Eye (tissue), 1 donor: ENCODE measurements at regions not wholly inside any gene's neighbourhood (a gene's known extent, or its start where the extent isn't known, plus 50 kb on each side); places are given as distances from the start of the nearest gene placed in this dataset.
A peak's percentile ranks its signal among the peaks of the same experiment; 100 is the strongest.
"Not testable (repeated sequence)": the region's sequence is repeated elsewhere in the genome, so short reads cannot be mapped to it uniquely, and the experiment has no call there.

Experiments used
- DNase-seq: peaks from one replicate; pipeline ENCODE4 v3.0.0-alpha.2; 2015

DNA sequence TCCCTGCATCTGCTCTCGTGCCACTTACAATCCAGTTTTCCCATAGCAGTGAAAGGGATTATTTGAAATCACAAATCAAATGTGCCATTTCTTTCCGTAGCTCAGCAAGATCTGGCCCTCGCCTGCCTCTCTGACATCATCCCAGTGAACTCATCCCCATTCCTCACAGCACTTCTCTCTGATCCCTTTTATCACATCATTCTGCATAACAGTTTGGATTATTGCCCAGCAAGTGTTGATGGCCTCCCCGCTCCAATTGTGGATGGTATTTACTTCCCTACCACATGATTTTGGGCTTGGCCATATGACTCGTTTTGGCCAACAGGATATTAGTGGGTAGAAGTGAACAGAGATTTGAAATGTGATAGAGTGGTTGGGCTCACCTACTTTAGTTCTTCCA, 185.0 kb downstream of the NPIPA7 start:
- not testable (repeated sequence) for DNase-seq

DNA sequence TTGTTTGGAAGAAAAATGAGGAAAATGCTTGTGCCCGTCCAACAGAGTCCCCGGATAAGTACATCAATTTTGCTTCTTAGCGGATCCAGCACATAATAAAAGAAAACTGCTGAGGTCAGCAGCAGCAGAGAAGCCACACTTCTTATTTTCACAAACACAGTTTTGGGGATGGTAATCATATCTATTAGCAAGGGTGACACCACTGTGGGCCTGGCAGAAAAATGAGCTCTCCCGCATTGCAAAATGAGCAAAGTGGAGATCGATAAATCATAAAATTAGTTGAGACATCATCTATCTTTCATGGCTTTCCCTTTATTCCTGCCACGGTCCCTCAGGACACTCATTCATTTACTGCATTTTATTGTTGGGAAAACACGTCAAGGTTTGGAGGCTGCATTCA, 186.4 kb downstream of the NPIPA7 start:
- DNase-seq, result not testable (repeated sequence)

DNA sequence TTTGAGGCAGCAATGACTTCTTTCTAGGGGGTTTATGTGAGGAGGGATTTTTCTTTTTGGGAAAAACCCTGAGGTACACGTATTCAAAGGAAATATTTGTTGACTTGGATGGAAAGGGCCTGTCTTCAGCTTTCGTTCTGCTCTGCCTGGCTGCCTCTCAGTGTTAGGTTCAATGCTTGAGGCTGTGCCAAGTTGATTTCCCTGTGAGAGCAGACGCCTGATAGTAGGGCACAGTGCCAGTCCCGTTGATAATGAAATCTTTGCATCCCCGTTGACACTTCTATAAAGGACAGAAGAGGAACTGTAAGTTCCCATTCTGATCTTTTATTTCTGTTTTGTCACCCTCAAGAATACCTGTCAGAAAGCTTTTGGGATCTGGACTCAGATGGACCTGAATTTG, 191.1 kb downstream of the NPIPA7 start:
- not testable (repeated sequence) for DNase-seq

DNA sequence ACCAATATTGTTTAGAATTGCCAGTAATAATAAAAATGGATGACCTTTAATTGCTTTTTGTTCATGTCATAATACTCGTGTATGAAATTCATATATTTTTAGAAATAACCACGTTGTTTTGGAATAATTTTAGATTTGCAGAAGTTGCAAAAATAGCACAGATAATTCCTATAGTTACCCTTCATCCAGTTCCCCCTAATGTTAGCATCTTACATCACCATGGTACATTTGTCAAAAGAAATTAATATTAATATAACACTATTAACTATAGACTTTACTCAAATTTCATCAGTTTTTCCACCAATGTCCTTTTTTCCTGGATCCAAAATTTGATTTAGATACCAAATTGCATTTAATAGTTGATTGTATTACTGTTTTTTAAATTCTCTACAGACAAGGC, 191.9 kb downstream of the NPIPA7 start:
- DNase-seq, result not testable (repeated sequence)

DNA sequence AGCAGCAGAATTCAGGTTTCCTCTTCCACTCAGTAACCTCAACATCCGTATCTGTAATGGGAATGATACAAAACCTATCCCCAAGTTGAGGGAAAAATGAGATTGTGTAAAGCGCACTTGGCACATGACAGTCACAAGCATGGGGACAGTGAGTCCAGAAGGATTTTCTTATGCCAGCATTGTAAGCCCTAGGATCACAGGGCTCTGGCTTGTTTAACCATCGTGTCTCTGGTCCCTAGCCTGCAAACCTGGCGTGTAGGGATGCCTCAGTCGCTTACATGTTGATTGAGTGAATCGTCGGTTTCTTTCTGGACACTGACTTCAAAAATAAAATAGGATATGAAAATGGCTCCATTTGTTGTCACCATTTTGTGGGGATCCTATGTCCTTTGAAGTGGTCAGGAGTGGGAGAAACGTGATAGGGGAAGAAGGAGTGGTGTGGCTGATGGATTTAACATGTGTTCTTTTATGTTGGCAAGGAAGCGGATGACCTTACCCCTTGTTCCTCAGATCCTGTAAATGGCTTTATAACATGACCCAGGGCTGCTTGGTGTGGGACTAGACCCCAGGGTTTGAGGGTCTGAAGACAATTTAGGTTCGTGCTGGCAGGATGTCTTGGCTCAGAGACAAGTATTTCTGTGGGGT, 193.3 kb downstream of the NPIPA7 start:
- not testable (repeated sequence) for DNase-seq

DNA sequence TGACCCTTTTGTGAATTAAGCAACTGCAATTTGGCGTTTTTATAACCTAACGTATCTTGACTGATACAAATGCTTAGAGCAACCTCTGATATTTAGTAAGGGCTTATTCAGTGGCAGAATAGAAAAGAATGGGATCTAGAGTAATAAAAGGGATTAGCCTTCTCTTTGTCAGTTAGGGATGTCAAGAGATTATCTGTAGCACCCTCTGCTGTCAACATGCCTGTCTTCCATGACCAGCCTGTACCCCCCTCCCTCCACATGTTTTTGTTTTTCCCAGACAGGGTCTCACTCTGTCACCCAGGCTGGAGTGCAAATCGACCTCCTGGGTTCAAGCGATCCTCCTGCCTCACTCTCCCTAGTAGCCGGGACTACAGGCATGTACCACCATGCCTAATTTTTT, 198.1 kb downstream of the NPIPA7 start:
- DNase-seq, result not testable (repeated sequence)

DNA sequence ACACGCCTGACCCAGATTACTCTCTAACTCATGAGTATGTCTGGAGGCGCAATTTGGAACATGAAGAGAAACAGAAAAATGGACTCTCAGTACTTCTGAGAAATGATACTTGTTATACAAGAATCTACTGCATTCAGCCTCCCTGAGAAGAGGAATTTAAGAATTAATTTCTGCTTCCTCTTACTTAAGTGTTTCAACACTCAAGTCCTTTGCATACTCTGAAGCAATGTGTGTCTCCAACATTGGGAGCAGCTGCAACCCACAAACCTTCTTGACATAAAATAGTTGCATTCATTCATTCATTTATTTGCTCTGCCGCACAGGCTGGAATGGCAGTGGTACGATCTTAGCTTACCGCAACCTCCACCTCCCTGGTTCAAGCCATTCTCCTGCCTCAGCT, 199.8 kb downstream of the NPIPA7 start:
- no peak for DNase-seq

DNA sequence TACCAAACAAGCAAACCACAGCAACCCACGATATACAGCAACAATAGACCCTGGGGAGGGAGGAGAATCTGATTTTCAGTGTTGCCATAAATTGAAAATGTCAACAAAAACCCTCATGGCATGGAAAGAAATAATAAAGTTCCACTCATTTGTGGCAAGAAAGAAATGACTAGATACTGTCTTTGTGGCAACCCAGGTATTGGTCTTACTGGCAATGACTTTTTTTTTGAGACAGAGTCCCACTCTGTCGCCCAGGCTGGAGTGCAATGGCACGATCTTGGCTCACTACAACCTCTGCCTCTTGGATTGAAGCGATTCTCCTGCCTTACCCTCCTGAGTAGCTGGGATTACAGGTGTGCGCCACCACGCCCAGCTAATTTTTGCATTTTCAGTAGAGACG, 204.0 kb downstream of the NPIPA7 start:
- not testable (repeated sequence) for DNase-seq

DNA sequence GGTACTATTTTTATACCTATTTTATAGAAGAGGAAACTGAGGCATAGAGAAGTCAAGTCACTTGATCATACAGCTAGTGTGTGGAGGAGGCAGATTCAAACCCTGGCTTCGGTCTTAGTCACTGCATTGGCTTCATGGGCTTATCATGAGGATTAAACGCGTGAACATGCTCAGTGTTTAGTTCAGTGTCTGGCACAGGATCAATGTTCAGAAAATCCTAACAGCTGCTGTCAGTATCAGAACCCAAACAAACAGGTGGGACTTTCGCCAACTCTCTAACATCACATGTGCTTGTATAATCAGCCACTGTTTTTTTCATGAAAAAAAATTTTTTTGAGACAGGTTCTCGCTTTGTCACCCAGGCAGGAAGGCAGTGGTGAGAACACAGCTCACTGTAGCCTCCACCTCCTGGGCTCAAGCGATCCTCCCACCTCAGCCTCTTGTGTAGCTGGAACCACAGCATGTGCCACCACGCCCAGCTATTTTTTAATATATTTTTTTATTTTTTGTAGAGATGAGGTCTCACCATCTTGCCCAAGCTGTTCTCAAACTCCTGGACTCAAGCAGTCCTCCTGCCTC, 207.2 kb downstream of the NPIPA7 start:
- peak; percentile 8 for DNase-seq

DNA sequence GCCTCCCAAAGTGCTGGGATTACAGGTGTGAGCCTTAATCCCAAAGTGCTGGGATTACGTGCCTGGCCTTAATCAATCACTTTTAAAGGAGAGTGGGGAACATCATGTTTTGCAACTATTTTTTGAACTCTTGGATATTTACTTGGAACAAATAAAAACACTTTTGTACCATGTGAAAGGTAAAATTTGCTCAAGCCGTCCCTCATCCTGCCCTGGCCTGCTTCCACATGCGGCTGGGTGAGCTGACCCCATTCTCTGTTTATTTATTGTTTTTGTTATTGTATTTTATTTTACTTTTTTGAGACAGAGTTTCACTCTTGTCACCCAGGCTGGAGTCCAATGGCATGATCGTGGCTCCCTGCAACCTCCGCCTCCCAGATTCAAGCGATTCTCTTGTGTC, 208.0 kb downstream of the NPIPA7 start:
- not testable (repeated sequence) for DNase-seq

DNA sequence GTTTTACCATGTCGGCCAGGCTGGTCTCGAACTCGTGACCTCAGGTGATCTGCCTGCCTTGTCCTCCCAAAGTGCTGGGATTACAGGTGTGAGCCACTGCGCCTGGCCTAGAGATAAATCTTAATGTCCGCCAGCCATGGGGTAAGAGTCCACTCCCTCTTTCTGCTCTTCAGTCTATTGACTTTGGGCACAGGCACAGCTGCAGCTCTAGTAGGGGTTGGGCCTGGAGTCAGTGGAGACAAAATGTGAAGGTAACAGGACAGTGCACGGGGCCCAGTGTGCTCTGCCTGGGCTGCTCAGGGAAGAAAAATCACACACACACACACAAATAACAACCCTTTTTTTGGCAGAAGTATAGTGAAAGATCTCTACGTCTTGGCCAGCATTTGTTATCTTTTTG, 209.5 kb downstream of the NPIPA7 start:
- not testable (repeated sequence) for DNase-seq

DNA sequence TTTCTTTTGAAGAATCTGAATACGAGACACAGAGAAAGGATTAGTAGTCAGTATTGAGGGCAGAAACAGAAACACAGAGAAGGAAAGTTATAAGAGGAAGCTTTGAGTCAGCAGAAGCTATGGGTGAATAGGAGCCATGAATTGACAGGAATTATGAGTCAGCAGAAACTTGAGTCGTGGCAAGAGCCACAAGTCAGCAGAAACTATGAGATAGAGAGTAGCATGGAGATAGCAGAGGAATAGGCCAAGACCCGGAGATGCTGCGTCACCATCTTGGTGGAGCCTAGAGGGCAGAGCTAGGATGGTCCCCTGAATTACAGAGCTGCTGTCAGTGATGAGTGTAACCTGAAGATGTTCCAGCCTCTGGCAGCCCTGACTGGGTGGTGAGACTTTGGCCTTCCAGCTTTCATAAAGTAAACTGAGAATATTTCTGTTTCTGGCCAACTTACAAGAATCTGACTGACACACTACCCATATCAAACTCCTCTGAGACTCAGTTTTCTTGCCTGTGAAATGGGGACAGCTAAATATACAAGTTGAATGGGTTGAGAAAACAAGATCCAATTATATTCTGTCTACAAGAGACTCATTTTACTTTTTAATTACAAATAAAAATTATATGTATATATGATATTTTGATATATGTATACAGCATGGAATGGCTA, 211.8 kb downstream of the NPIPA7 start:
- DNase-seq, result not testable (repeated sequence)

DNA sequence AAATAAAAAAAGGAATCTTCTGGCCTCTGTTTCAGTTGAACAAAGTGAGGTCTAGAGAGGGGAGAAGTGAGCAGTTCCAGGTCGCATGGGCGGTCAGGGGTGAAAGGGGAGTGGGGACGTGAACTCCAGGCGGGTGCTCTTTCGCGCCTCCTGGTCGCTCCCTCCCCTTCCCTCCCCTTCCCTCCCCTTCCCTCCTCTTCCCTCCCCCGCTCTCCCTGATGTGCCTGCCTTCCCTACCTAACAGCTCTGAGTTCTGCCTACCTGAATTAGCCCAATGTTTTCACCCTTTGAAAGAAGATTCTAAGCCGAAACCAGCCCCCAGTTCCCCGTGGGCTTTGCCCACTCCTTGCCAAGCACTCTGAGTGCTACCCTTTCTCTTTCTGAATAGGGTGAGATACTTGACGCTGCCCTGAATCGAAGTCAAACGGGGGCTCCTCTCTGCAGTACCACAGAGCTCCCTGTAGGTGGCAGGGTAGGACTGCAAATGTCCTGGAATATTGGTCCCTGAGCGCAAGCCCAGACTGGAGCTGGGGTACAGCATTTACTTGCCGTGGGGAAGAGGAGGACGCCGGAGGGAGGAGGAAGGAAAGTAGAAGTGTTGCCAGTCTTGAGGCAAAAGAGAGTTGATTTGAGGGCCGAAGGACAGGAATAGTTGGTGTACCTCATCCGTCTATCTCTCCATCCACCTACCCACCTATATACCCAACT, 214.4 kb downstream of the NPIPA7 start:
- peak; percentile 18 for DNase-seq

DNA sequence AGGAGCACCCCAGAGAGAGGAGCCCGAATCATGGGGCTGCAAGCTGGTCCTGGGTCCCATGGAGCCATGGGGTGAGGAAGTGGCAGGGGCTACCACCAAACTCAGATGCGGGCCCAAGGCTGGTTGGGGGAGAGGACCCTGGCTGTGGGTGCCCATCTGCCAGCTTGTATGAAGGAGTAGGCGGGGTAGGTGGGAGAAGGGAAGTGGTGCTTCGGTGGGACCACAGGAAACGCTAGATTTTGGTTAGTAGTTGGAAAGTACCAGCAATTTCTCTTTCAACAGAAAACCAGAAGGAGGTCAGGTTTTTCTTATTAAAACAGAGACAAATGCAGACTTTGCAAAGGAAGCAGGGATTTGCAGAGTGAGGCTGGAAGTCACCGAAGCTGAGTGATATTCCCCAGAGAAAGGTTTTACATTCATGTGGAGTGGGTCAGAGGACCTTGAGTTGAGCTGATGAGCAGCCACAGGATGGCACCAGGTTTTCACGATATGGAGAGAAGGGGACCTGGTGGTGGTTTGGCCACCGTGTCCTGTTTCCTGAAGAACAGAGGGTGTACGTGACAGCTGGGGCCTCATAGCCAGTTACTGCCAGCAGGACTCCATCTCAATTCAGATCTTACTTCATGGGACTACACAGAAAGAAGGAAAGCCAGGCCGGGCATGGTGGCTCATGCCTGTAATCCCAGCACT, 216.2 kb downstream of the NPIPA7 start:
- not testable (repeated sequence) for DNase-seq

DNA sequence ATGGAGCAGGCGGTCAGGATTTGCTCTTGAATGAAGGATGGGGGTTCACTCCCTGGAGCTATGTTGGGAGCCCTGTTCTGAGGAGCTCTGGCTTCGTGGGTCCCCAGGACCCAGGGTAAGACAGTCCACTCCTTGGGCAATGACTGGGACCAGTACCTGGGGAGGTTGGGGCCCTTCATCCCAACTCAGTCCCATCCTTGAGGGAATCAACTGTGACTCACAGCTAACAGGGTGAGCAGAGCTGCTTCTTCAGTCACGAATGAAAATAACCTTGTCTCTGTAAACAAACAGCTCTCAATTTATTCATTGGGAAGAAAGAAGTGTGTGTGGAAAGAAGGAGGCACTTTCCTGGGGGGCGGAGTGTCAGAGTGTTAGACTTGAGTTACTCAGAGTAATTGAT, 222.3 kb downstream of the NPIPA7 start:
- DNase-seq, result not testable (repeated sequence)

DNA sequence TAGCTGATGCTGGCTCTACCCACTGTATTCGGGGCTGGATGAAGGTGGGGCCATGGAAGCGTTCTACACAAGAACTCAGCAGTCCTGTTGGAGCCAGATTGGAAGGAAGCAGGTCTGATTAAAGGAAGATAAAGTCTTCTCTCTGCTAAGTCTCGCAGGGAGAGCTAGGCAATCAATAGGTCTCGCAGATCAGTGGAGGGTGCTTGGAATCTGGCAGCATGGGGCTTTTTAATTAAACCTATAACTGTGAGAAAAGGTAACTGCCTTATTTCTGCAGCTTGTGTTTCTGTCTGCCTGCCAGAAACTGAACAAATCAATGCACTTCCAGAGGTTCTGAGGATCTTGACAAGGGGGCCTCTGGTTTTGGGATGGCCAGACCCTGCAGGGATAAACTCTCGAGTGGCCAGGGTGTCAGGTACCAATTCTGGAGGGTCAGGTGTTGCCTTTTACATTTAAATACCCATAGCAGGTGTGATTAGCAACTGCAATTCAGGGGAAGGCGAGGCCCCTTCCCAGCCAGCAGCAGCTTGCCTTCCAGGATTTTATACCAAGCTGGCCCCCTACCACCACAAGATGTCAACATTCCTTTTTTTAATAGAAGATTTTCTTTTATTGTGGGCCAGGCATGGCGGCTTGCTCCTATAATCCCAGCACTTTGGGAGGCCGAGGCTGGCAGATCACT, 228.6 kb downstream of the NPIPA7 start:
- DNase-seq, result not testable (repeated sequence)

DNA sequence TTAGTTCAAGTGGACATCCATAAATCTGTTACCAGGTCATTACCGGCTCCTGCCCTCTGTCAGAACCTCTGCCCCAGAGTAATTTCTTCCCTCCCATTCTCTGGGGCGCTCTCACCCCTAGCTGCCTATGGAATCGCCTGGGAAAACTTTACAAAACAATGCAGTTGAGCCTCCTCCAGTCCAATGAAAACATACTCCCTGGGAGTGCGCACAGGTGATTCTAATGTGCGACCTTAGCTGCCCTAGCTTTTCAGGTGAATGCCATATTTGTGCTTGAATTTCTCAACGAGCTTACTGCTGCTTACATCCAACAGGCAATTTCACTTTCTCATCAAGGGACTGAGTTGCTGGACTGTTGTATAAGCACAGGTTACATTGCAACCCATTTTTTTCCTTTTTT, 230.7 kb downstream of the NPIPA7 start:
- DNase-seq, result not testable (repeated sequence)

DNA sequence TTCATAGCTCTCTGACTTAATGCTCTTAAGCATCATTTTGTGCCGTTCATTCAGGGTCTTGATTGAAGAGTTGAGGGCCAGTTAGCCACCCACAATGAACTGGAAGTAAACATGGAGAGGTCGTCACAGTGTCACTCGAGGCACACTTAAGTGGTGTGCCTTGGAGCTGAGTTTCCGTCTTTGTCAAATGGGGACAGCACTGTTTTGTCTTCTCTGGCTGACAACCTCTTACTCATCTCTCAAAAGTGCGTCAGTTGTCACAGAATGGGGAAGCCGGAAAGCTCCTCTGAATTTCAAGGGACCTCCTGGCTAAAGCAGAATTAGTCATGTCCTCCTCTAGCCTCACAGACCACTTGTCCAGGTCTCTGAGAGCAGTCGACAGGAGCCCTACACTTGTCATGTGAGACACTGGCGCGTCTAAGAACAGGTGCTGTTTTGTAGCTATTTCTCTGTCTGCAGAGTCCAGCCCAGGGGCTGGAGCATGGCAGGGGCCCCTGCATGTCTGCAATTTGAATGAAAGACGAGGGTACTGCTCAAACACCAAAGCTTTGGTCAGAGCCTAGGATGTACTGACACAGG, 231.5 kb downstream of the NPIPA7 start:
- DNase-seq, result not testable (repeated sequence)

DNA sequence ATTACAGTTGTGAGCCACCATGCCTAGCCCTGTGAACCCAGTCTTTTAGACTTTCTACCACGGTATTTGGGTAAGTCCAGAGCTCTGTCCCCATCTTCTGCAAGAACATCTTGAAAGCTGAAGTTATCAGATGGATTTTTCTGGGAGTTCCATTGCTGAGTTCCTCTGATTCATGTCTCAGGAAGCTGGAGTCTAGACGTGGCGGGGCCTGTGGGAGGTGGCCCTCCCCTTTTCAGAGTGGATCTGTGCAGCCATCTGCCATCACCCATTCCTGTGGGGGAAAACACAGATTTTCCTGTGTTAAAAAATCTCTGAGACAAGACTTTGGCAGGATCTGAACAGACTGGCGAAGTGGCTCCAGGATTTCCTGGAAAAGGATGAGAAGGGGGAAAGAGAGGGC, 234.3 kb downstream of the NPIPA7 start:
- not testable (repeated sequence) for DNase-seq

DNA sequence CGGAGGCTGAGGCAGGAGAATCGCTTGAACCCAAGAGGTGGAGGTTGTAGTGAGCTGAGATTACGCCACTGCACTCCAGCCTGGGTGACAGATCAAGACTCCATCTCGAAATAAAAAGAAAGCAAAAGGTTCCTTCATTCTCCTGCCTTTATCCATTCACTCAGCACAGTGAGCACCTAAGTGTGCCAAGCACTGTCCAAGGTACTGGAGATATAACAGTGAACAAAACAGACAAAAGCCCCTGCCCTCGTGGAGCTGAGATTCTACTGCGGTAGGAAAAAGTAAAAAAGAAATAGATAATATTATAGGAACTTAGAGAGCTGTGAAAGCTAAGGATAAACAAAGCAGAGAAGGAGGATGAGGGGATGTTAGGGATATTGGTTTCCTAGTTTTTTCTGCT, 235.5 kb downstream of the NPIPA7 start:
- DNase-seq, result not testable (repeated sequence)

DNA sequence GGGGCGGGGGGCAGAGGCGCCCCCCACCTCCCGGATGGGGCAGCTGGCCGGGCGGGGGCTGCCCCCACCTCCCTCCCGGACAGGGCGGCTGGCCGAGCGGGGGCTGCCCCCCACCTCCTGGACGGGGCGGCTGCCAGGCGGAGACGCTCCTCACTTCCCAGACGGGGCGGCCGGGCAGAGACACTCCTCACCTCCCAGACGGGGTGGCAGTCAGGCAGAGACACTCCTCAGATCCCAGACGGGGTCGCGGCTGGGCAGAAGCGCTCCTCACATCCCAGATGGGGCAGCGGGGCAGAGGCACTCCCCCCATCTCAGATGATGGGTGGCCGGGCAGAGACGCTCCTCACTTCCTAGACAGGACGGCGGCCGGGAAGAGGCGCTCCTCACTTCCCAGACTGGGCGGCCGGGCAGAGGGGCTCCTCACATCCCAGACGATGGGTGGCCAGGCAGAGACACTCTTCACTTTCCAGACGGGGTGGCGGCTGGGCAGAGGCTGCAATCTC, 240.1 kb downstream of the NPIPA7 start:
- not testable (repeated sequence) for DNase-seq

DNA sequence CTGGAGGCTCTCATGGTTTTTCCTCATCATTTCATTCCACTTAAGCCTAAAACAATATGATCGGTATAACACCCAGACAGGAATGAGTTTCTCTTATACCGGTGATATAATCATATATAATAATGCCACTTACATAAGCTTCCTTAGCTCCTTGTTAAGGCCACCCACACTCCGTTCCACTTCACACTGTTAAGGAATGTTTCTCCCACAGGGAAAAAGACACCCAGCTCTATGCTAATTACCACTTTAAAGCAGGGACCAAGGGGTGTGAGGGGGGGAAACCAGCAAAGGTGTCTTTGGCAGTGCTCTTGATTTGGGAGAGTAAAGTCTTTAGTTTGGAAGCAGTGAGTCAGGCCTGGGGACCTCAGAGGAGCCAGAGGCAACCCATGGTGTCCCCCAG, 245.4 kb downstream of the NPIPA7 start:
- not testable (repeated sequence) for DNase-seq
